SK-N-SH (cell line): ENCODE measurements at regions not wholly inside any gene's neighbourhood (a gene's known extent, or its start where the extent isn't known, plus 50 kb on each side); places are given as distances from the start of the nearest gene placed in this dataset.
"Not testable (repeated sequence)": the region's sequence is repeated elsewhere in the genome, so short reads cannot be mapped to it uniquely, and the experiment has no call there.

Source experiments
- CTCF ChIA-PET: fragments of 300-600, 350-600 bp; formaldehyde crosslinking; extraction: SDS; loops from one replicate; lab custom pipeline; 2021; lab: Yijun Ruan, JAX
- POLR2A ChIA-PET: fragments of 350-600 bp; sonication (Branson Sonifier 250); formaldehyde crosslinking; extraction: SDS; loops from one replicate; lab custom pipeline; 2020; ENCODE audit warnings: antibody characterized with exemption, inconsistent platforms; lab: Yijun Ruan, JAX
- DNase-seq: peaks from one replicate; pipeline ENCODE4 v3.0.0; 2012
- H2AFZ ChIP-seq: fragments of 200-600 bp; sonication (generic); 2 replicates; pipeline ENCODE4 v1.8.1; 2016; ENCODE audit warnings: antibody characterized with exemption, mild to moderate bottlenecking, low read depth
- H3F3A ChIP-seq: fragments of 200-600 bp; sonication (generic); replicated peaks from 2 replicates; pipeline ENCODE3; 2016; ENCODE audit warnings: antibody characterized with exemption, mild to moderate bottlenecking; ENCODE audit not compliant: insufficient read depth
- H3K27ac ChIP-seq, 2 experiments: fragments of 200-500 bp in 1 of 2; fragments of 200-600 bp in 1 of 2; sonication (Bioruptor generic) in 1 of 2; sonication (generic), shearing (Covaris generic) in 1 of 2; 2 replicates each; pipeline versions ENCODE4 v1.5.1 to v1.6.1; 2014 to 2016; ENCODE audit warnings: low read depth in 2 of 2, inconsistent platforms in 1 of 2, low read length in 1 of 2, mild to moderate bottlenecking in 1 of 2, mixed read lengths in 1 of 2
- H3K27me3 ChIP-seq: fragments of 200-600 bp; sonication (generic), shearing (Covaris generic); 2 replicates; pipeline ENCODE4 v1.6.1; 2016; ENCODE audit warnings: mixed run types; ENCODE audit not compliant: insufficient read depth
- H3K36me3 ChIP-seq, 2 experiments: fragments of 200-500 bp in 1 of 2; fragments of 200-600 bp in 1 of 2; sonication (Bioruptor generic) in 1 of 2; sonication (generic) in 1 of 2; replicated peaks in 1 of 2; 2 replicates each; pipeline versions ENCODE3 to v1.5.1; 2014 to 2016; ENCODE audit warnings: low read length in 1 of 2, mild to moderate bottlenecking in 1 of 2; ENCODE audit not compliant: insufficient read depth in 2 of 2, control insufficient read depth in 1 of 2
- H3K4me1 ChIP-seq, 2 experiments: fragments of 200-500 bp in 1 of 2; fragments of 200-600 bp in 1 of 2; sonication (Bioruptor generic) in 1 of 2; sonication (generic), shearing (Covaris generic) in 1 of 2; 2 replicates each; pipeline versions ENCODE4 v1.5.1 to v1.6.1; 2014 to 2016; ENCODE audit warnings: low read depth in 1 of 2, low read length in 1 of 2, mixed run types in 1 of 2; ENCODE audit not compliant: insufficient read depth in 2 of 2, control insufficient read depth in 1 of 2
- H3K4me2 ChIP-seq: fragments of 200-600 bp; sonication (generic), shearing (Covaris generic); 2 replicates; pipeline ENCODE4 v1.6.1; 2017; ENCODE audit warnings: mixed run types
- H3K4me3 ChIP-seq, 2 experiments: fragments of 200-500 bp in 1 of 2; fragments of 200-600 bp in 1 of 2; sonication (Bioruptor generic) in 1 of 2; sonication (generic), shearing (Covaris generic) in 1 of 2; 2 replicates each; pipeline versions ENCODE4 v1.5.1 to v1.8.1; 2014 to 2016; ENCODE audit warnings: low read depth in 2 of 2, inconsistent platforms in 1 of 2, low read length in 1 of 2, mild to moderate bottlenecking in 1 of 2, mixed read lengths in 1 of 2, moderate library complexity in 1 of 2
- H3K79me2 ChIP-seq: fragments of 200-600 bp; sonication (generic); 2 replicates; pipeline ENCODE4 v1.8.1; 2017; ENCODE audit warnings: mild to moderate bottlenecking; ENCODE audit not compliant: insufficient read depth
- H3K9ac ChIP-seq: fragments of 200-600 bp; sonication (generic); 2 replicates; pipeline ENCODE4 v1.6.1; 2017; ENCODE audit warnings: mixed run types
- H3K9me2 ChIP-seq: fragments of 200-600 bp; sonication (generic); 2 replicates; pipeline ENCODE4 v1.6.1; 2017; ENCODE audit warnings: mixed run types
- H3K9me3 ChIP-seq: fragments of 200-600 bp; sonication (generic); 2 replicates; pipeline ENCODE4 v1.6.1; 2017; ENCODE audit warnings: mixed run types, mild to moderate bottlenecking, moderate library complexity
- H4K20me1 ChIP-seq: fragments of 200-600 bp; sonication (generic); 2 replicates; pipeline ENCODE4 v1.6.1; 2017; ENCODE audit warnings: mild to moderate bottlenecking, mixed run types; ENCODE audit not compliant: insufficient read depth
- GABPA ChIP-seq: IDR thresholded peaks from 2 replicates; pipeline ENCODE4 v1.4.0; 2012; ENCODE audit warnings: low read depth, mild to moderate bottlenecking
- WGBS: methylation state at CpG from one replicate; pipeline ENCODE4 v1.1.6; 2017; ENCODE audit warnings: low lambda C conversion rate; 5-methylcytosine and 5-hydroxymethylcytosine counted together

- Histone ChIP-seq H3K4me2 (no peak overlapping the region), H3K9ac (no peak overlapping the region), H2AFZ (no peak overlapping the region), H3K27ac (no peak overlapping the region), H3F3A (no peaks in the 10 kb centered on the region), H3K4me3 (no peak overlapping the region), H3K4me1 (no peaks in the 10 kb centered on the region), H4K20me1 (no peaks in the 10 kb centered on the region), H3K36me3 (no peaks in the 10 kb centered on the region), H3K27me3 (no peaks in the 10 kb centered on the region), H3K9me2 (no peaks in the 10 kb centered on the region), H3K79me2 (no peaks in the 10 kb centered on the region), H3K9me3 (no peaks in the 10 kb centered on the region)
- WGBS: 78% methylated on average over 7 of the region's 8 CpGs
- ChIA-PET CTCF (no interaction called here), POLR2A (no interaction called here)
- no peak for TF ChIP-seq GABPA
- DNase-seq: no peak
Observed at GRCh38 chr2:131659168-131659572, 131.5 kb downstream of the CCDC74A start.

GRCh38 chr2:131661101-131661782 lies 133.6 kb downstream of the CCDC74A start:
- H3F3A ChIP-seq, H2AFZ ChIP-seq, H3K36me3 ChIP-seq, H3K27ac ChIP-seq, H4K20me1 ChIP-seq, H3K9me2 ChIP-seq, H3K27me3 ChIP-seq, H3K4me1 ChIP-seq, POLR2A ChIA-PET, H3K9ac ChIP-seq, H3K79me2 ChIP-seq, H3K4me2 ChIP-seq, DNase-seq, H3K9me3 ChIP-seq, H3K4me3 ChIP-seq: not testable (repeated sequence)
- 29% methylated on average over 8 of the region's 8 CpGs for WGBS
- CTCF ChIA-PET: interaction anchor here (0.8 to 1.0 kb wide), 2 partner anchors 11 to 140 kb away, joined by 3 read pairs; no protein-coding TSS in a partner anchor

- H3K9me3 ChIP-seq, H3K9ac ChIP-seq, POLR2A ChIA-PET, H4K20me1 ChIP-seq, H3K9me2 ChIP-seq, H3K4me3 ChIP-seq, H3K36me3 ChIP-seq, H3K4me1 ChIP-seq, H3K79me2 ChIP-seq, H3K27me3 ChIP-seq, DNase-seq, H2AFZ ChIP-seq, H3F3A ChIP-seq, H3K27ac ChIP-seq, H3K4me2 ChIP-seq: not testable (repeated sequence)
- WGBS: 33% methylated on average over 5 of the region's 5 CpGs
- CTCF ChIA-PET: interaction anchor here (1.0 kb wide), 1 partner anchor 140 kb away, joined by 3 read pairs; no protein-coding TSS in a partner anchor
Observed at GRCh38 chr2:131661884-131662535, 134.3 kb downstream of the CCDC74A start.

- H3K4me1 ChIP-seq, H3K27ac ChIP-seq, H3K9ac ChIP-seq, POLR2A ChIA-PET, H3K9me2 ChIP-seq, DNase-seq, H3F3A ChIP-seq, H4K20me1 ChIP-seq, H3K9me3 ChIP-seq, H2AFZ ChIP-seq, H3K36me3 ChIP-seq, H3K79me2 ChIP-seq, H3K27me3 ChIP-seq, H3K4me2 ChIP-seq, H3K4me3 ChIP-seq: not testable (repeated sequence)
- WGBS: 51% methylated on average over 5 of the region's 5 CpGs
- CTCF ChIA-PET: interaction anchor here (0.7 kb wide), 1 partner anchor 9 kb away, joined by 6 read pairs; no protein-coding TSS in a partner anchor
Observed at GRCh38 chr2:131663501-131663900, 135.8 kb downstream of the CCDC74A start.

- H3K36me3 ChIP-seq, DNase-seq, H3F3A ChIP-seq, H3K9ac ChIP-seq, H3K9me3 ChIP-seq, H3K79me2 ChIP-seq, H3K4me1 ChIP-seq, POLR2A ChIA-PET, H3K27me3 ChIP-seq, H3K4me3 ChIP-seq, H3K27ac ChIP-seq, H3K9me2 ChIP-seq, H2AFZ ChIP-seq, H4K20me1 ChIP-seq, H3K4me2 ChIP-seq: not testable (repeated sequence)
- 23% methylated on average over 3 of the region's 3 CpGs for WGBS
- CTCF ChIA-PET: interaction anchor here (3.0 kb wide), 1 partner anchor 252 kb away, joined by 11 read pairs; no protein-coding TSS in a partner anchor
Observed at GRCh38 chr2:131665716-131666115, 138.0 kb downstream of the CCDC74A start.
